ENCODE measurements at regions not wholly inside any gene's neighbourhood (a gene's known extent, or its start where the extent isn't known, plus 50 kb on each side); places are given as distances from the start of the nearest gene placed in this dataset.

- DNase-seq (ENCODE audit: low spot score), result no peak
Measured at GRCh38 chr9:79145442-79145841, 426.3 kb upstream of the TLE4 start.

GRCh38 chr9:79149585-79149984 is 422.2 kb upstream of the TLE4 start:
- no peak for DNase-seq (ENCODE audit: low spot score)

- no peak for DNase-seq (ENCODE audit: low spot score)
Measured at GRCh38 chr9:79151791-79152190, 420.0 kb upstream of the TLE4 start.

- DNase-seq (ENCODE audit: low spot score), result no peak
Measured at GRCh38 chr9:79152306-79152705, 419.5 kb upstream of the TLE4 start.

- DNase-seq (ENCODE audit: low spot score), result no peak
Measured at GRCh38 chr9:79154806-79155205, 417.0 kb upstream of the TLE4 start.

GRCh38 chr9:79155308-79155707 is 416.5 kb upstream of the TLE4 start:
- no peak for DNase-seq (ENCODE audit: low spot score)

GRCh38 chr9:79163544-79163943 is 408.2 kb upstream of the TLE4 start:
- no peak for DNase-seq (ENCODE audit: low spot score)

- no peak for DNase-seq (ENCODE audit: low spot score)
Measured at GRCh38 chr9:79164406-79164805, 407.4 kb upstream of the TLE4 start.

- no peak for DNase-seq (ENCODE audit: low spot score)
Measured at GRCh38 chr9:79165020-79165780, 406.6 kb upstream of the TLE4 start.

- DNase-seq (ENCODE audit: low spot score), result no peak
Measured at GRCh38 chr9:79166005-79166404, 405.8 kb upstream of the TLE4 start.

GRCh38 chr9:79170643-79171042 is 401.1 kb upstream of the TLE4 start:
- DNase-seq (ENCODE audit: low spot score), result no peak

- DNase-seq (ENCODE audit: low spot score), result no peak
Measured at GRCh38 chr9:79173932-79174331, 397.8 kb upstream of the TLE4 start.

- no peak for DNase-seq (ENCODE audit: low spot score)
Measured at GRCh38 chr9:79176014-79176697, 395.6 kb upstream of the TLE4 start.

GRCh38 chr9:79184831-79185230 is 386.9 kb upstream of the TLE4 start:
- no peak for DNase-seq (ENCODE audit: low spot score)

- no peak for DNase-seq (ENCODE audit: low spot score)
Measured at GRCh38 chr9:79185866-79186265, 385.9 kb upstream of the TLE4 start.

- no peak for DNase-seq (ENCODE audit: low spot score)
Measured at GRCh38 chr9:79189511-79189924, 382.2 kb upstream of the TLE4 start.

- DNase-seq (ENCODE audit: low spot score), result no peak
Measured at GRCh38 chr9:79193001-79193400, 378.8 kb upstream of the TLE4 start.

- DNase-seq (ENCODE audit: low spot score), result no peak
Measured at GRCh38 chr9:79193501-79194223, 378.1 kb upstream of the TLE4 start.

GRCh38 chr9:79195879-79196278 is 375.9 kb upstream of the TLE4 start:
- DNase-seq (ENCODE audit: low spot score), result no peak

- DNase-seq (ENCODE audit: low spot score), result no peak
Measured at GRCh38 chr9:79196606-79197005, 375.2 kb upstream of the TLE4 start.

- no peak for DNase-seq (ENCODE audit: low spot score)
Measured at GRCh38 chr9:79200336-79200735, 371.4 kb upstream of the TLE4 start.

GRCh38 chr9:79201636-79202035 is 370.1 kb upstream of the TLE4 start:
- DNase-seq (ENCODE audit: low spot score), result no peak

GRCh38 chr9:79208791-79209396 is 362.9 kb upstream of the TLE4 start:
- no peak for DNase-seq (ENCODE audit: low spot score)
